HAP-1 (cell line): ENCODE measurements at regions not wholly inside any gene's neighbourhood (a gene's known extent, or its start where the extent isn't known, plus 50 kb on each side); places are given as distances from the start of the nearest gene placed in this dataset.
A peak's percentile ranks its signal among the peaks of the same experiment; 100 is the strongest.

ENCODE experiments used
- DNase-seq, 2 experiments: peaks; one replicate each; pipeline ENCODE4 v3.0.0-alpha.2; 2016 to 2020; ENCODE audit warnings: low spot score in 2 of 2
- H3K27me3 ChIP-seq: fragments of 250-450 bp; sonication (Bioruptor Pico); 2 replicates; pipeline ENCODE4 v1.5.1; 2020; ENCODE audit warnings: low read depth, mild to moderate bottlenecking, moderate library complexity
- H3K36me3 ChIP-seq: fragments of 250-450 bp; sonication (Bioruptor Pico); replicated peaks from 2 replicates; pipeline ENCODE4 v1.5.1; 2020; ENCODE audit warnings: mild to moderate bottlenecking
- H3K4me1 ChIP-seq: fragments of 250-450 bp; sonication (Bioruptor Pico); 2 replicates; pipeline ENCODE4 v1.5.1; 2020; ENCODE audit warnings: mild to moderate bottlenecking
- H3K4me3 ChIP-seq: fragments of 250-450 bp; sonication (Bioruptor Pico); 2 replicates; pipeline ENCODE4 v1.5.1; 2020; ENCODE audit warnings: mild to moderate bottlenecking, moderate library complexity
- H3K9me3 ChIP-seq: fragments of 250-450 bp; sonication (Bioruptor Pico); 2 replicates; pipeline ENCODE4 v1.5.1; 2020; ENCODE audit warnings: mild to moderate bottlenecking, moderate library complexity
- in situ Hi-C: fragments of 300-500 bp; cut with MboI; formaldehyde crosslinking; loops from 3 replicates; pipeline ENCODE4 v1.14.3; 2020; ENCODE audit warnings: low sequenced_read_pairs, inconsistent platforms, mixed read lengths

DNA sequence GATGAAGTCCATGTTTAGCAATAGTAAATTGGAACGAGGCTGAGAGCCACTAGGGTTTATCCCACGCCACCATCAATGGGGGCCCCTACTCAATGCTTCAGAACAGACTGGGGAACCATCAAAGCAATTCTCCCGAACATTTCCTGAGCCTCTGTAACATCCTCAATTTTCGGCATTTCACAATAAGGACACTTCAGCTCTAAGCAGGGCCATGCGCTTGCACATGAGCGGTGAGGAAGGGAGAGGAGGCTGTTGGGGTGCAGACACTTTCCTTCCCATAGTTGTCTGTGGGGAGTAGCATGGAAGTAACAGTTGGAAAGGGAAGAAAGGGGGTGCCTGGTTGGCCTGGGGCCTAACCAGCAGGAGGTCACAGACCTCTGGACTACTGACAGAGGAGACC is 129.9 kb upstream of the PRMT8 start:
- Histone ChIP-seq H3K4me1 (no peaks in the 10 kb centered on the region), H3K4me3 (no peak overlapping the region), H3K27me3 (peaks cover 11% of the 10 kb centered on the region), H3K9me3 (no peaks in the 10 kb centered on the region), H3K36me3 (no peaks in the 10 kb centered on the region)
- DNase-seq = no peak
- in situ Hi-C loops = no loop called here

DNA sequence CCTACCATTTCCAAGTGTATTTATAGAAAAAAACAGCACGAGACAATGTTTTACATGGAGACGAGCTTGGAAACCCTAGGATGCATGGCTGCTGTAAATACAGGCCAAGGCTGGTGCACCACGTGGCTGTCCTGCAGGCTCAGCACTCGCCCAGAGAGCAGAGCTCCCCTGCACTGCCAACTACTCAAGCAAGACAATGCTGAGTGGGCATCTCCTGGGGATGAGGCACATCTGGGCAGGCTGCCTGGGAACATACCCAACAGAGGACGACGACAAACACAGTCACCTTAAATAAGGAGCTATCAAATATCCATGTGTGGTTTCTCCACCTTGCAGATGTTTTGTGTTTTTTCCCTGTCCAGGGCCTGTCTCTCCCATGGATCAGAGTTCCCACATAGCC is 128.3 kb upstream of the PRMT8 start:
- H3K9me3 ChIP-seq = no peaks in the 10 kb centered on the region

DNA sequence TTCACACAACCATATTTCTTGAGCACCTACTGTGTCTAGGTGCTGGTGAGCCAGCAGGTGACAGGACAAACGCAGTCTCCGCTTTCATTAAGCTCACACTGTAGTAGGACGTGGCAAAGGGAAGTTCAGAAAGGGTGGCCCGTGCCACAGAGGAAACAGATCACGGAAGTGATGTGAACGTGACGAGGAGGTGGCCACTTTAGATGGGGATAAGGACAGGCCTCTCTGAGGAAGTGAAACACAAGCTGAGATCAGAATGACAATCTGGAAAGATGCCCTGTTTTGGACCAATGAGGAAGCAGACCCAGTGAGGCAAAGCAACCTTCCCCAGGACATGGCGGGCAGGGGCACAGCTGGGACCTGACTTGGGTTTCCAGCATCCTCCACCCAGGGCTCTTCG is 127.4 kb upstream of the PRMT8 start:
- H3K4me3 ChIP-seq = no peak overlapping the region
- H3K9me3 ChIP-seq = no peaks in the 10 kb centered on the region
- H3K4me1 ChIP-seq = no peaks in the 10 kb centered on the region
- no peak for DNase-seq
- no peaks in the 10 kb centered on the region for H3K36me3 ChIP-seq
- in situ Hi-C loops = no loop called here
- peaks cover 30% of the 10 kb centered on the region for H3K27me3 ChIP-seq

More for the DNA sequence above, 128.3 kb upstream of the PRMT8 start:
- Histone ChIP-seq H3K36me3 (no peaks in the 10 kb centered on the region), H3K27me3 (peaks cover 21% of the 10 kb centered on the region), H3K4me1 (no peaks in the 10 kb centered on the region), H3K4me3 (no peak overlapping the region)
- in situ Hi-C loops = no loop called here
- DNase-seq = no peak

DNA sequence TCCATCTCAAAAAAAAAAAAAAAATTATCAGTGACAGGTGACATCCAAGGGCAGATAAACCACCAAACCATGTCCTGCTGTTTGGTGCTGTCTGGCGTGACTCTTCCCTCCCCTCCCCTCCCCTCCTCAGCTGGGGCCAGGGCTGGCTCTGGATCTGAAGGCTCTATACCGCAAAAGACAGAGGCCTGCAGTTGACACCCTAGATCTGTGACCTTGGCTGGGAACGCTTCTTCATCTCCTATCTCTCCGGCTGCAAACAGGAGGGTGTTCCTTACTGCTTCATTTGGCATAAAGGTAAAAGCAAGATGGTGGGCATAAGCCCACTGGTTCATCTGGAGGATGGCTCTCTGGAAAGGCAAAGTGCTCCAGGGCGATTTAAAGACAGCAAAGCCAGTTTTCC is 126.8 kb upstream of the PRMT8 start:
- no peaks in the 10 kb centered on the region for H3K9me3 ChIP-seq
- H3K4me3 ChIP-seq = no peak overlapping the region
- peaks cover 33% of the 10 kb centered on the region for H3K27me3 ChIP-seq
- no peak for DNase-seq
- no peaks in the 10 kb centered on the region for H3K4me1 ChIP-seq
- no peaks in the 10 kb centered on the region for H3K36me3 ChIP-seq
- in situ Hi-C loops = no loop called here

DNA sequence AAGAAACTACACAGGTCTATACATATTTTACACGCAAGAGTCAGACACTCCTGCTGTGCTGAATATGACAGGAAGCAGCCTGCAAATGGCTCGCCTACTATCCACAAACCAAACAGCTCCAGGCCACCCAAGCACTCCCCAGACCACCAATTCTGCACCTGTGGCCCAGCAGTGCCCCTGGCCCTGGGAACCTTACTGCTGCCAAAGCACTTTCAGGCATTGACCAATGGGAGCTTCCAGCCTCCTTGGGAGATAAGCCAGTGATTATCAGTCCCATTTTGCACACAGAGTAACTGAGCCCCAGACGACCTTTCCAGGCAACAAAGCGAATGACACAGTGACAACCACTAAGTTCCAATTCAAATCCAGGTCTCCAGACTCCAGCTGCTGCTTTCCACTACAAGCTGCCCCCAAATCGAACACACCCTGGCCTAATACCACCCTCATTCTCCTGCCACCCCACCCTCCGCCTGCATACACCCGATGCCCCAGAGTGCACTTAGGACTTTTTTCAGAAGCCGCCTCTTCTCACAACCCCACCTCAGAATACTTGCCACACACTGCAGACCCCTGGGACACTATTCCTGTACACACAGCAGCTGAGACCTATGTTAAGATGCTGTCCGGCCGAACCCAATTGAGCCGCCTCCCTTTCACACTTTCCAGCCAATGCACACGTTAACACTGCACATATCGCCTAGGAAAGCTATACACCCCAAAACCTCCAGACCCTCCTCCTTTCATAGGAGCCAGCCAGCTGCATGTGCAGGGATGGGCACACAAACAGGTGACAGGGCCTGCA is 126.1 kb upstream of the PRMT8 start:
- Histone ChIP-seq H3K27me3 (peaks cover 33% of the 10 kb centered on the region), H3K9me3 (no peaks in the 10 kb centered on the region)
- in situ Hi-C loops = no loop called here

DNA sequence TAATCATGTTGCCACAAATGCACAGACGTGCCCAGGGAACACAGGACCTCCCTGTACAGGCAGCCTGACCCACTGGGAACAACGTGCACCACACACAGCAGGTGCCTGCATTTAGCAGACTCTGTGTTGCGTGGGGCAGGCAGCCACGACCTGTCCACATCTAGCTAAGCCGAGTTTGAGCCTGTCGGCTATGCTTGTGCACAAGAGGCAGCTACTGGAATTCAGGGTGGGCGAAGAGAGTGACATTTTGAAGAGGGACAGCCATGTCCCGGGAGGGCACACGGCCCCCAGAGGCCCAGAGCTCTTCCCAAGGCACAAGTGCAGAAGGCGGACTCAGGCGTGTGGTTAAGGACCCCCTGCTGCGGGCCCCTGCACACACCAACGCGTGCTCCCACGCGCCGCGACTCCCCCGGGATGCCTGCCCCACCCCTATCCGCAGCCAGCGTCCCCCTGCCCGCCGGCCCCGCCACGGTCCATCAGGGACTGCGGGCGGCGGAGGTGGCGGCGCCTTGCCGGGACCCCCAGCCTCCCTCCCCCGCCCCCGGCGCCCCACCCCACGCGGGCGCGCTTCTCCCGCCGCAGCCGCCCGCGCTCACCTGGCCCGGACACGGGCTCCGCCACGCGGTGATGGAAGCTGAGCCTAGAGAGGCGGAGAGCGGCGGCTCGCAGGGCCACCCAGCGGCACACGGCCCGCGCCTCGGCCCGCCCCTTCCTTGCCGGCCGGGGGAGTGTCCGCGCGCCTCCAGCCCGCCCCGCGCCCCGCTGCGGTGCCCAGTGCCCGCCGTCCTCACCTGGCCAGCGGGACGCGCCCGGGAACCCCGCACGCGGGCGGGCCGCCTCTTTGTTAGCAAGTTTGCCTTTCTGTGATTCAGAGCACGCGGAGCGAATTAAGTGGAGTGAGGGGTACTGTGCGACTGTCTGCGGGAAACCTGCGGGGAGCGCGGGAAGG is 125.3 kb upstream of the PRMT8 start:
- H3K9me3 ChIP-seq = no peaks in the 10 kb centered on the region
- H3K4me3 ChIP-seq = no peak overlapping the region
- peaks cover 35% of the 10 kb centered on the region for H3K27me3 ChIP-seq
- DNase-seq = no peak
- in situ Hi-C loops = no loop called here
- no peaks in the 10 kb centered on the region for H3K36me3 ChIP-seq
- no peaks in the 10 kb centered on the region for H3K4me1 ChIP-seq

More for the DNA sequence above, 126.1 kb upstream of the PRMT8 start:
- no peaks in the 10 kb centered on the region for H3K4me1 ChIP-seq
- no peak overlapping the region for H3K4me3 ChIP-seq
- no peaks in the 10 kb centered on the region for H3K36me3 ChIP-seq
- DNase-seq = no peak

DNA sequence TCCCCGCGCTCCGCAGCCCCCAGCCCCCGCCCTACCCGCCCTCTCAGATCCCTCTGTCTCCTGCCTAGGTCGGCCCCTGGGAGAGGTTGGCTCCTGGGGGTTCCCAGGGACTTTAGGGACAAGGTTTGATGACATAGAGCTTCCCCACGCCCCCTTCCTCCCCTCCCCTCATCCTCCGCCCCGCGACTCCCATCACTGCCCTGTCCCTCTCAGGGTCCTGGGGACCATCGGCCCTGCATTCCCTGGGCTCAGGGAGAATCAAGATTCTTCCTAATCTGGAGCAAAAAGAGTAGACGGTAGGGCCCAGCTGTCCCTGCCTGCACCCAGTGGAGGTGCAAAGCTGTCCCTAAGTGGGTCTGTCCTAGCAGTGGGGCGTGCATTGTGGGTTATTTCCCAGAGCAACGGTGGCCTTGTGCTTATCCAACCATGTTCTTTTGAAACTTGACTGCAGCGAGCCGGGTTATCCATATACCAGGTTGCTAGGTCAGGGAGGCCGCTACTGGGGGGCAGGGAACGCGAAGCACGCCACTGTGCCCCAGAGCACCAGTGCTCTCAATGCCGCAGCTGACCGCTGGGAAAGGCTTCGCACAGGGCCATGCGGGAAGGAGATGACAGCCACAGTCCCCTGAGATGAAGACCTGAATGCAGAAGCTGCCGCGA is 124.4 kb upstream of the PRMT8 start:
- Histone ChIP-seq H3K9me3 (no peaks in the 10 kb centered on the region), H3K36me3 (no peaks in the 10 kb centered on the region), H3K4me3 (no peak overlapping the region), H3K27me3 (peaks cover 44% of the 10 kb centered on the region), H3K4me1 (no peaks in the 10 kb centered on the region)
- DNase-seq = no peak
- in situ Hi-C loops = no loop called here

DNA sequence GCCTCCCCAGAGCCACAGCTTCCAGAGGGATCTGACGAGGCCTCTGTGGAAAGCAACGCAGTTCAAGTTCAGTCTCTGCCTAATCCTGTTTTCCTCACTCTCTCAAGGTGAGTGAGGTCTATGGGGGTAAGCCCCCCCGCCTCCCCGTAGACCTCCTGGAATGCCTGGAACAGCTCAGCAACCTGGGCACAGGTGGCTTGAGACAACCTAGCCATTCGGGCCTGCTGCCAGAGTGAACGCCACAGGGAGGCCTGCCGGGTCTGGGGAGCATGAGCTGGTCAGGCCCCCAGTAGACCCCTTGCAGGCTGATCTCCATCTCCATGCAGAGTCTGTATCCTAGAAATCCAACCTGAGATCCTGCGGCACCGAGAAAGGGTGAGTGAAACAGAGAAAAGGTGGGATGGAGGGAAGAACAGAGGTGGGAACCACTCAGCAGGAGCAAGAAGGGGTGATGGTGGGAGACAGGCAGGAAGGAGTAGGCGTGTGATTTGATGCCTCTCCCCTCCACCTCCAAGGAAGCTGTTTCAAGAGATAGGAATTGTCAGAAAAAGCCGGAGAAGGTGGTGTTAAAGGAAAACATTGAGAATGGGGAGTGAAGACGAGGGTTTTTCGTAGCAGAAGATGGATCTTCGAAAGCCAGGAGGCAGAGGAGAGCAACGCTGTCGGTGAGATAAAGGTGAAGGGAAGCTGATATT is 123.1 kb upstream of the PRMT8 start:
- DNase-seq = no peak
- Histone ChIP-seq H3K4me1 (no peaks in the 10 kb centered on the region), H3K9me3 (no peaks in the 10 kb centered on the region), H3K4me3 (no peak overlapping the region), H3K27me3 (peaks cover 48% of the 10 kb centered on the region), H3K36me3 (no peaks in the 10 kb centered on the region)
- in situ Hi-C loops = no loop called here

DNA sequence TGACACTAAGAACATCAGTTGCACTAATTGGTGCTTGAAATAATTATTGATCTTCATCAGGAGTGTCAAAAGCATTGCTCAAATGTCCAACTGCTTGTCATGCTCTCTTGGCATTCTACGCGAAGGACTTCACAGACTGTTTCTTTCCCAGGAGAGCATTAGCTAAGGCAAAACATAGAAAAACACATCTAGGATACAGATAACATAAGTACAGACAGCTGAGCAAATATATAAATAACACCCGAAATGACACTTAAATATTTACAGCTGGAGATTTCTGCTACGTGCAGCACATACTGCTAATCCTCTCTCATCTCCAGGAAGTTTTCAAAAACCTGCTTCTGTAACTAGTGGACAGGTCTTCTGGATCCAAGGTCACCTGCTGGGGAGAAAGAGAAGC is 120.0 kb upstream of the PRMT8 start:
- Histone ChIP-seq H3K27me3 (peaks cover 37% of the 10 kb centered on the region), H3K4me3 (no peak overlapping the region), H3K9me3 (no peaks in the 10 kb centered on the region), H3K36me3 (no peaks in the 10 kb centered on the region), H3K4me1 (no peaks in the 10 kb centered on the region)
- no peak for DNase-seq
- in situ Hi-C loops = no loop called here

DNA sequence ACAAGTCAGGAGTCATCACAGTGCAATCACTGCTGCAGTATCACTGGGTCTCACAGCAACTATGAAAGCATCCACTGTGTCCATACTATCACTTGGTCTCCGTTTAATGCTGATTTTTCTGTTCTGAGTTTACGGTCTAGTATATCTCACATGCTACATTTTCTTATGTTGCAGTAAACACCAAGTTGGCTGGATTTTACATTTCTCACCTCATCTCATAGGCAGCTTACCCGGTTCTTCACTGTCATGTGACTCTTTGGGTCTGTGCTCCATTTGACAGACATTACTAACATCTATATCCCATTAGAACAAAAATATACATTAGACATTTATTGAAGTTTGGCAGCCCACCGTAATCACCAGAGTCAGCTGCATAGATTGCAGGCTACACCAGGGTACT is 115.7 kb upstream of the PRMT8 start:
- no peak for DNase-seq
- in situ Hi-C loops = no loop called here

DNA sequence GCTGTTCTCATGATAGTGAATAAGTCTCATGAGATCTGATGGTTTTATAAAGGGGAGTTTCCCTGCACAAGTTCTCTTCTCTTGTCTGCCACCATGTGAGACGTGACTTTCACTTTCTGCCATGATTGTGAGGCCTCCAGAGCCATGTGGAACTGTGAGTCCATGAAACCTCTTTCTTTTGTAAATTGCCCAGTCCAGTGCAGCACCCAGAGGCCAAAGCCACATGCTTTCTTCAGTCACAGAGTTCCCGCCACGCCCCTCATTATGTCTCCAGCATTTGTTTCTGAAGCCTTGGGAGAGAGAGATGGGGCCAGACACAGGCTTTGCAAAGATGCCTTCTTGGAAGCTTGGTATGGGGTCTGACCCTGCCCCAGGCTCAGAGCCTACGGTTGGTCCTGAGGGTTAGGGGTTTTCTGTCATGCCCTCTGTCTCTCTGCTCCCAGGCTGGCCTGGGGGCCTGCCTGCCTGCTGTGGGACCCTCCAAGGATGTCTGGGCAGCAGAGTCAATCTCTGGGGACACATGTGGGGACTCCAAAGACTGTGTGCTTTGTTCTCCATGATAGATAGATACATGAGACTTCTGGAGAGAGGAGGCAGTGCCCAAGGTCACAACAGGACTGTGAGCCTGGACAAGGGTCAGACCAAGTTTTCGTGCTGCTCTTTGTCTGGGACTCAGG is 114.1 kb upstream of the PRMT8 start:
- H3K9me3 ChIP-seq = no peaks in the 10 kb centered on the region
- DNase-seq = peak in 1 of 2 experiments; percentile 24
- in situ Hi-C loops = no loop called here
- no peaks in the 10 kb centered on the region for H3K4me1 ChIP-seq
- H3K36me3 ChIP-seq = no peaks in the 10 kb centered on the region
- H3K27me3 ChIP-seq = peaks cover 1% of the 10 kb centered on the region
- no peak overlapping the region for H3K4me3 ChIP-seq

More for the DNA sequence above, 115.7 kb upstream of the PRMT8 start:
- Histone ChIP-seq H3K9me3 (no peaks in the 10 kb centered on the region), H3K27me3 (peaks cover 16% of the 10 kb centered on the region), H3K4me3 (no peak overlapping the region), H3K36me3 (no peaks in the 10 kb centered on the region), H3K4me1 (no peaks in the 10 kb centered on the region)

DNA sequence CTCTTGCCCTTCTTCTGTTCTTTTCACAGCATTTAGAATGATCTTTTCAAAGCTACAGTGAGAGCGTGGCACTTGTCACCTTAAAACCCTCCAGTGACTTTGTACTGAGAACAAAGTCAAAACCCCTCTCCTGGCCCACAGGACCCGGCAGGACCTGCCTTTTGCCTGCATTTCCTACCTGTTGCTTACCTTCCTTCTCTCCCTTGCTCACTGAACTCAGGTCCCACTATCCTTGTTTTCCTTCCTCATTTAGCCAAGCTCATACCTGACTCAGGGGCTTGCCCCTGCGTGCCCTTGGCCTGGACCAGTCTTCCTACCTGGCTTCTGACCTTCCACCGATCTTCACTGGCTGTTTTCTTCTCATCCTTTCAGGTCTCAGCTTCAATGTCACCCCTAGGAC is 112.3 kb upstream of the PRMT8 start:
- in situ Hi-C loops = no loop called here
- Histone ChIP-seq H3K36me3 (no peaks in the 10 kb centered on the region), H3K9me3 (no peaks in the 10 kb centered on the region), H3K4me3 (no peak overlapping the region), H3K4me1 (no peaks in the 10 kb centered on the region), H3K27me3 (no peaks in the 10 kb centered on the region)
- no peak for DNase-seq

DNA sequence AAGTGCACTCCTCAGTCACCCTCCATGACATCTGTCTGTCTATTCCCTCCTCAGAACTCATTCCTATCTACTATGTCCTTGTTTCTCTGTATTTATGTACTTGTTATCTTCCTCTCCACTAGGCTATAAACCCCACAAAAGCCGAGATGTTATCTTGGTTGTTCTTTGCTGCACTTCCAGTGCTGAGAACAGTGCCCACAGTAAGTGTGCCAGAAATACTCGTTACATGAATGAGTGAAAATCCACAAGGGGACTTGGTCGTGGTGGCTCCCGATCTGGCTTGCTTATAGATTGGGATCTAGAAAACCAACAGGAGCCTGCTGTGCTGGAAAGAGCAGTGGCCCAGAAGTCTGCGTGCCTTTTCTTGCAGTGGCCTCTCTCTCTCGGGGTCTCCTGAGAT is 111.9 kb upstream of the PRMT8 start:
- in situ Hi-C loops = no loop called here
- Histone ChIP-seq H3K9me3 (no peaks in the 10 kb centered on the region), H3K4me1 (no peaks in the 10 kb centered on the region), H3K36me3 (no peaks in the 10 kb centered on the region), H3K27me3 (no peaks in the 10 kb centered on the region), H3K4me3 (no peak overlapping the region)
- no peak for DNase-seq
